GM19240 (cell line): ENCODE measurements at regions not wholly inside any gene's neighbourhood (a gene's known extent, or its start where the extent isn't known, plus 50 kb on each side); places are given as distances from the start of the nearest gene placed in this dataset.

Source experiments
- DNase-seq: peaks from one replicate; pipeline ENCODE4 v3.0.0; 2011; ENCODE audit warnings: low spot score; ENCODE audit not compliant: insufficient read length

DNA sequence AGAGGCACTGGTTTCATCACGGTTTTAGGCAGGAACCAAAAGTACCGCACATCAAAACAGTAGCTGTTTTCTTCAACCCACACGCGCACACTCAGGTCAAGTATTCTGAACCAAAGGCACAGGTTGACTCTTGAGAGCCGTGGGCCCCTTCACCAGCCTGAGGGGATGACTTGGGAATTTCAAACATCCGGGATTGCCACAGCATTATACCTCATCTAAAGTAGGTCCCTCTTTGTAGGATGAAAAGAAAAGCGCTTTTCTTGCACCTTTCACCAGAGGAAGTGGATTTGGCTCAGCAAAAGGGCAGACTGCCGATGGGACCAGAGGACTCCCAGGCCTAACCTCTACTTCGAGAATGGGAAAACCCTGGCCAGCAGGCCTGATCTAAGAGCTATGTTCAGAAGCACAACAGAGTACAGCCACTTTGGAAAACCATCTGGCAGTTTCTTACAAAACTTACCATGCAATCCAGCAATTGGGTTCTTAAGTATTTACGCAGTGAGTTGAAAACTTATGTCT, 88.2 kb upstream of the PROK2 start:
- no peak for DNase-seq

DNA sequence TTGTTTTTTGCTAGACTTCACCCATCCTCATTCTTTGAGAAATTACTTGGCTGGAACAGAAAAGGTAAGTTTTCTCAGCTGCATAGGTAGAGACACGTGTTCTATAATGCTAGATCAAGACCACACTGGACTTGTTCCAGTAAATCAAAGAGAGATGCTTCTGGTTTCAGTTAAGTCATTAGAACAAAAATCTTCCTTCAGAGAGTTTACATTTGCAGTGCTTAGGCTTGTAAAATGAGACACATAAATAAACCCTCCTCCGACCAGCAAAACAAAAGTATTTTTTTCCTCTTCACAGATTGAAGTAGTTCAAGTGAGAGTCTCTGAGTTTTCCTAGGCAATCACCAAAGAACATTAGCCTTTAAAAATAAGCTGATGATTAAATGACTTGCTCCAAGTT, 87.3 kb upstream of the PROK2 start:
- DNase-seq: no peak

DNA sequence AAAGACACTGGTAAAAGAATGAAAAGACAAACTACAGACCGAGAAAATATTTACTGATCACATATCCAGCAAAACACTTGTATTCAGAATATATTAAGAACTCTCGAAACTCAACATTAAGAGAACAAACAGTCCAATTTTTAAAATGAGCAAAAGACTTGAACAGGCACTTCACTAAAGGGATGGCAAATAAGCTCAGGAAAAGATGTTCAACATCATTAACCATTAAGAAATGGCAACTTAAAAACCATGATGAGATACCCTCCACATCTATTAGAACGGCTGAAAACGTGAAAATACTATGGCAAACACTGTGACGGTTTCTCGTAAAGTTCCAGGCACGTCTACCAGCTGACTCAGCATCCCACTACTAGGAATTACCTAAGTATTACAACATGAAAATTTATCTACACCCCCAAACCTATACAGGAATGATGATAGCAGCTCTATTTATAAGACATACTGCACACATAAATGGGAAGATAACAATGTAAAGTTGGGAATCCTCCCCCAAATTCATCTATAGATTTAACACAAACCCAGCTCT, 86.1 kb upstream of the PROK2 start:
- DNase-seq: no peak

DNA sequence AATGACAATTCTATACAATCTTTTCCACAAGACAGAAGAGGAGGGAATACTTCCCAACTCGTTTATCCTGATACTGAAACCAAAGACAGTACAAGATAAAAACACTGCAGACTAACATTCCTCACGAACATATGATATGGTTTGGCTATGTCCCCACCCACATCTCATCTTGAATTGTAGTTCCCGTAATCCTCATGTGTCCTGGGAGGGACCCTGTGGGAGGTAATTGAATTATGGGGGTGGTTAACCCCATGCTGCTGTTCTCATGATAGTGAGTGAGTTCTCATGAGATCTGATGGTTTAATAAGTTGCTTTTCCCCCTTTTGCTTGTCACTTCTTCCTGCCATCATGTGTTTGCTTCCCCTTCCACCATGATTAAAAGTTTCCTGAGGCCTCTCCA, 83.9 kb upstream of the PROK2 start:
- no peak for DNase-seq

DNA sequence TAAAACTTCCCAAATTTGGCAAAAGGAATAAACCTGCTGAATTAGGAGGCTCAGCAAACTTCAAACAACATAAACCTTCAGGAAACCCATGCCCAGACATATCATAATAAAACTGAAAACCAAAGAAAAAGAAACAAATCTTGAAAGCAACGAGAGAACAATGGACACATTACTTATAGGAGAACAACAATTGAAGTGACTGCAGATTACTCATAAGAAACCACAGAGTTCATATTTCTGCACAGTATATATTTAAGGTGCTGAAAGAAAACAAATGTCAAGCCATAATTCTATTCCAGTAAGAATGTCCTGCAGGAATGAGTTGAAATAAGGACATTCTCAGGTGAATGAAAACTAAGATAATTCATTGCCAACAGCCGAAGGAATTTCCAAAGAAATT, 80.8 kb upstream of the PROK2 start:
- DNase-seq: no peak

DNA sequence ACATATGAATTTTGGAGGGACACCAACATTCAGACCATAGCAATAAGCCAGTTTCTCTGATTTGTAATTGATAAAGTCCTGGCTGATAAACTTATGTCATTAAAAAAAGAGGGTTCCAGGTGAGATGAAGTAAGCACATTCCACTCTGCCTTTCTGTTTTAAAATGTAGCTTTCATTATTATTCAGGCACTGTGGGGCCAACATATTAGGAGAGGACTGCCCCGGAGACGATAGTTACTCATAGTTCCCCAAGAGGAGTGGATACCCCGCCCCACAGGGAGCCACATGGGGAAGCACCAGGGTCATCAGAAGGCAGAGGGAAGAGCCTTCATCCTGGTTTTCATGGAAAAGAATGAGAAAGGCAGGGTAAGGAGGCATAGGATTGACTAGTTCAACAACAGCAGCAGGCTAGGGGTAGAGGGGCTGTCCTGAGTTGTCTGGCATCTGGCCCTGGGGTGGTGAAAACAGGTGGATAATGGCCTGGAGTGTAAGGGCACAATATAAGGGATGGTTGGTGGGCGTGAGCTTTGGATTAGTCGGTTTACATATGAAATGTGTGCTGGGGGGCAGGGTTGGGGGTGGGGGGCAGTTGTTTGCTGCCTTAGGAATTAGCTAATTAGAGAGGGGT, 78.7 kb upstream of the PROK2 start:
- no peak for DNase-seq

DNA sequence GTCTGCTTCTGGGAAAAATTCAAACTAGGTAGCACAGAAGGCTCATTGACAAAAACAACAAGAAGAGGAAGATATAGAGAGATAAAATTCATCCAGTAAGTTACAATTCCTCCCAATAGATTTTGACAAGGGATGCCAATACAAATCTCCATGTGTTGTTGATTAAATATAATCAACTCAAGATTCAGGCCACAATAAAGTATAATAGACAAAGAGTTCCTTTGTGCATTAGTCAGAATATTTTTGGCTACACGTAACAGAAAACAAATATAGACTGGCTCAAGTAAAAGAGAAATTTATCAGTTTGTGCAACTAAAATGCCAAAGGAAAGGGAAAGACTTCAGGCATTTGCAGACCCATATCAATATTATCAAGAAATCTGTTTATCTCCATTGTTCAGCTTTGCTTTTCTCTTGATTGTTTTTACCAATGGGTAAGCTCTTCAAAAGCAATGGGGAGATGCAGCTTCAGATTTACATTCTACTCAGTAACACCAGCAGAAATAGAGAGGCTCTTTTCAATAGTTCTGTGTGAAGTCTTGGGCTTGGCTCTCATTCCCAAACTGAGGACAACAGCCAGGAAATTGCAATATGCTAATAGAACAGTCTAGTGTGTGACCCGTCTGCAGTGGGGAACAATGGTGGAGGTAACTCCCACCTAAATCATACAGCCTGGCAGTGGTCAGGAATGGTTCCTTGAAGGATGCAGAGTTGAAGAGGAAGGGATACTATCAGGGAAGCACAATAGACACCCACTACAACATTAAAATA, 77.6 kb upstream of the PROK2 start:
- no peak for DNase-seq

DNA sequence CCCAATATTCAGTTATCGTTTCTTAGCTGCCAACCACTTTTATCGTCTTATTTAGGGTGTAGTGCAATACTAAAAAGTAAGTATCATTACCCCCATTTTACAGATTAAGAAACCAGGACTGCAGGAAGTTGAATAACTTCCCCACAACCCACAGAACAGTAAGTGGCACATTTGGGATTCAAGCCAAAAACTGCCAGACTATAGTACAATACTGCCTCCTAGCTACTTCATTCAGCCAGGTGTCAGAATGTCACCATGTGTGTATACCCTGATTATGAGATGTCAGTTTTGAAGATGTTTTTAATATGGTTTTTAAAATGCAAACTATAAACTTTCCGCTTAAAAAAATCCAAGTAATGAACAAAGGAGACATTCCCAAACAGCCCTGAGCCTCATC, 74.2 kb upstream of the PROK2 start:
- no peak for DNase-seq

DNA sequence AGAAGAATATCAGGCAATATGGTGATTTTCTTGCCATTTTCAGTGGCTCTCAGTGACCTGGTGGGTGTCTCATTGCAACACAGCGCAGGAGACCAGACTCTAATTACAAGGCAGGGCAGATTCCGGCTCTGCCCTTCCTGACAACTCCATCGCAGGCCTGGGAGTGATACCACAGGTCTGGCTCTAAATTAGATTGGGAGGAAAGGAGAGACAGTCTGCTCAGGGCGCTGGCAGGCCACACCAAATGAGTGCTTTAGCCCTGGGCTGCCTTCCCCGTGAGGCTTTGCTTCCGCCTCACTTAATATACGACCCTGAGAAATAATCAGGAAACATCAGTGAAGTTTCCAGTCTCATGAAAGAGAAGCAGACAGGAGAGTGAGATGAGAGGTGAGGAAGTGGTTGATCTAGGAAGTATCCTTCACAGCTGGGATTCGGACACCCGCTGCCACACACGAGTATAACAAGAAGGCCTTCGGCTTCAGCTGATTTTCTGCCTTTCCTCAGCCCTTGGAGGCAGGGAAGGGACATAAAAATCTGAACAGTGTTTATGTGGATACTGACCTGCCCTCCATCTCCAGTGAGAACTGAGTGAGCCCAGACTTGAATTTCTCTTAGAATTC, 73.7 kb upstream of the PROK2 start:
- no peak for DNase-seq

DNA sequence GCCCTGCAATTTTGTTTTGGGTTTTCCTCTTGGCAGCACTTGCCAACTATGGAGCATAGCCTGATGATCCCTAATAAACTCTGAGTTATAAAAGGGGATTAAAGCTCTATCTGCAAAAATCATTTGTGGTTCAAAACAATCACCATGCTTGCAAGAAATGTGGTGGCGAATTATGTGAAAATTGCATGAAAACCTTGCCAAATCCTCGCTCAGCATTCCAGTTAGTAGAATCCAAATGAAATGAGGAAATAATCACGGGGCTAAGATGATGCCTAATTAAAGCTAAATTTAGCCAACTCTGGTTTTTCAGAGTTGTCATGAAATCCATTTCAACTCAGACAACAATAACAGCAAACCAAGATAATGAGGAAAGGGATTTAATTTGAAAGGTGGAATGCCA, 73.0 kb upstream of the PROK2 start:
- DNase-seq: no peak

DNA sequence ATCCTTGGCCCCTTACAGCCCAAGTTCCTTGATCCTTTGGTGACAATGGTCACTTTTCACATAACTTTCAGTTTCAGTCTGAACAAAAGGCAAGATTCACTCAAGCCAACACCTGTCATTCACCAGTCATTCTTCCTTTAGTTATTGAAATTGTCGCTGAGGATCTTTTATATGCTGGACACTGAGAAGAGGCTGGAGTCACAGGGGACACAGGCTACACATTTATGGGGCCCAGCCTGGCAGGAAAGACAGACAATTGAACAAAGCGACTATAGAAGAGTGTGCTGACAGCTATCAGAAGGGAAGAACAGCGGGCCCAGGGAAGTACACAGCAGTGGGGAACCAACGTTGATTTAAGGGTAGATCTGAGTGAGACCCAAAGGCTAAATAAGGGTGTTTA, 69.8 kb upstream of the PROK2 start:
- DNase-seq: no peak

DNA sequence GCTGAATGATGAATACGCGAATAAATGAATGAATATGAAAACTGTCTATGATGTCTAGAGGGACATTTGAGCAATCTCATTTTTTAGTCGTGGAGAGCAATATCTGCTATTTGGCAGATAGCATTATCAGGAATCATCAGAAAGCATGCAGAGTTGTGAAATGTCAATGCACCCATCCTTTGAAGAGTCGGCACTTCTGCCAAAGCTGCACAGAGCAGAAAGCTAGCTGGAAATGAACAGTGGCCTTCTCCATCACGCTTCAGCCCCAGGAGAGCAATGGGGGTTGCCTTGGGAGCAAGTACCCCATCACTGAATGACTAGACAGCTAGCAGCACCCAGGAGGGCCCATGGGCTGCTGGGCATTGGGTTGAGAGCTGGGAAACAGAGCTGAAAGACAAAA, 69.1 kb upstream of the PROK2 start:
- no peak for DNase-seq

DNA sequence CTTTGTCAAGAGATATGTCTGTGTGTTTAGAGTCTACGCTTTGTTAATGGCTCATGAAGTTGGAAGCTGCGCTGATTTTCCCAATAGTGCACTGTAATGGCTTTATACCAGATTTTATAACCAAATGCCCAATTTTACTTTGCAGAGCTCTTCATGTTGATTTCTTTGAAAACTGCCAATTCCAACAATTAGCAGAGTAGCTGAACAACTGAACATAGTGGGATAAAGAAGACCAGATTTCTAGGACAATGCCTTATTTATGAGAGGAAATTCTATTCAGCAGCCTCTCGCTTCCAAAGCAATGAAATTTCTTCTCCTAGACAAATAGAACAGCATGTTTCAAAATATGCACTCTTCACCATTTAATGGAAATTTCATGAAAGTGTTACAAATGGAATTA, 66.9 kb upstream of the PROK2 start:
- DNase-seq: no peak

DNA sequence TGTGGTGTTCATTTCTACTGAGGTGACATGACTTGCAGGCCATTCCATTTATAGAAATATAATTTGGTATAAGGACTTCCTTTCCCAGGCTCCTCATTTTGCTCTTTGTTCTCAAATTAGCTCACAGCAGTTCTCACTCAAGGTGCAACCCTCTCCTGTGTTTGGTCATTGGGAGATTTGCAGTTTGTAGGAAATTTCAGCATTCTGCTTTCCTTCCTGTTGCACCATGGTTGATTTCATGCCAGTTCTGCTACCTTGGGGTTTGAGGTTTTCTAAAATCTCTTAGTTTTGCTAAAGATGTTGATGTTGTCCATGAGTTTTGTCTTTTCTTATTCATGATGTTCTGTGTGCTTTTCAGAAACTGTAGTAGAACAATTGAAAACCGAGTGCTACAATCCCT, 65.7 kb upstream of the PROK2 start:
- DNase-seq: no peak

DNA sequence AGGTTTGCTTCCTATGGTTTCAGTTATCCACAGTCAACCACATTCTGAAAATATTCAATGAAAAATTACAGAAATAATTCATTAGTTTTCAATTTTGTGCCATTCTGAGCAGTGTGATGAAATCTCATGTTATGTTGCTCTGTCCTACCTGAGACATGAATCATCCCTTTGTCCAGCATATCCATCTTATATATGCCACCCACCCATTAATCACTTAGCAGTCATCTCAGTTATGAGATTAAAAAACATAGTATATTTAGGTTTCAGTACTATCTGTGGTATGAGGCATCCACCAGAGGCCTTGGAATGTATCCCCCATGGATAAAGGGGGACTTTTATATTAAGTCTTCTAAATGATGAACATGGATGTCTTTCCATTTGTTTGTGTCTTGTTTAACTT, 64.7 kb upstream of the PROK2 start:
- no peak for DNase-seq

DNA sequence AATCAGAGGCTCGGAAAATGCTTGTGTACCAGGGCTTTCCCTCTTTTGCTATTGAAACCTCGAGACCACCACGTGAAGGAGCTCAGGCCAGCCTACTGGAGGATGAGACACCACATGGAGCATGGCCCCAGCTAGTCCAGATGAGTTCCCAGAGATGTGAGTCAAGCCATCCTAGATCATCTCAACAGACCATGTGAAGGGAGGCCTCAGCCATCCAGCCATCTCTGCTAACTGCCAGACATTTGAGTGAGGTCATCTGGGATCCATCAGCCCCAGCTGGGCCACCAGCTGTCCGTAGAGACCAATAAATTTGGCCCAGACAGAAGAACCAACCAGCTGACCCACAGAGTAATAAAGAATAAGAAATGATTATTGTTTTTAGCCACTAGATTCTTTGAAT, 62.8 kb upstream of the PROK2 start:
- no peak for DNase-seq

DNA sequence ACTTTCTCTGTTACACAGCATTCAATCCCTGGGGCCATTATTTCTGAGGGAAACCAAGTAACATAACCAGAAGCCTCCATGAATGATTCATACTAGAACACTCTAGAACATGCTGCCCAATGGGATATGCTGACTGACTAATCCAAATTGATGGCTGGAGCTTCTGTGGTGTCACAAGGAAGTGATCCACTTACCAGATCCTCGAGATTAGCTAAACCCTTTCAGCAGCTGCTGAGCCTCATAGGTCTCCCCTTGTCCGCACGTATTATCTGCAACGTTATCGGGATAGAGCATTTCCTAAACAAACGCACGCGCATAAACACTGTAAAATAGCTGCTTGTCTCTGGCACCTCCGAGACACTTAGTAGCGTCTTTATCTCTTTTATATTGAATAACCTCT, 61.2 kb upstream of the PROK2 start:
- no peak for DNase-seq

DNA sequence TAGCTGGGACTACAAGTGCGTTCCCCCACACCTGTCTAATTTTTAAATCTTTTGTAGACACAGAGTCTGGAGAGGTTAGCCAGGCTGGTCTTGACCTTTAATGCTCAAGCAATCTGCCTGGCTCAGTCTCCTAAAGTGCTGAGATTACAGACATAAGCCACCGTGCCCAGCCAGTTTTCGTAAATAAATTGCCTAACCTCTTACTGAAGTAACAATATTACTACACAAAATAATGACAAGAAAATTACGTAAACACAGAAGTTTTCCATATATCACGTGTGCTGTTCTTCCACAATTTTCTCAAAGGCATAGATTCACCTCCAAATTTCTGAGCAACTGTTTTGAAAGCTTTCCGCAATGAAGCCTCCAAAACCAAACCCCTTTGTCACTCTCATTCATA, 58.1 kb upstream of the PROK2 start:
- DNase-seq: no peak

DNA sequence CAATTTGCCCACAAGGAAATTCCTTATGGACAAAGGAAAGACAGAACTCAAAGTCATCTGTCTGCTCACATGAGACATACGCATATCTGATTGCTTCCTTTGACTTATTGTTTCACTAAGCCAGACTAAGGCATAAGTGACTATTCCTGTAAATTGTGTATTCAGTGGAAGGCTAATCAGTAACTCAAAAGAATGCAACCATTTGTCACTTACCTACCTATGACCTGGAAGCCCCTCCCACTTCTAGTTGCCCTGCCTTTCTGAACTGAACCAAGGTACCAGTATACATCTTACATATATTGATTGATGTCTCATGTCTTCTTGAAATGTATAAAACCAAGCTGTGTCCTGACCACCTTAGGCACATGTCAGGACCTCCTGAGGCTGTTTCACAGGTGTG, 53.5 kb upstream of the PROK2 start:
- no peak for DNase-seq
